KMS-11 (cell line): ENCODE measurements at regions not wholly inside any gene's neighbourhood (a gene's known extent, or its start where the extent isn't known, plus 50 kb on each side); places are given as distances from the start of the nearest gene placed in this dataset.

Source experiments
- H2AFZ ChIP-seq: fragments of 200-600 bp; sonication (generic); 2 replicates; pipeline ENCODE4 v1.6.1; 2016; ENCODE audit warnings: antibody characterized with exemption, mixed run types, low read depth
- H3K27ac ChIP-seq: fragments of 200-600 bp; sonication (generic); 2 replicates; pipeline ENCODE4 v1.6.1; 2016; ENCODE audit warnings: mild to moderate bottlenecking, mixed run types
- H3K27me3 ChIP-seq: fragments of 200-600 bp; sonication (generic); 2 replicates; pipeline ENCODE4 v1.6.1; 2017; ENCODE audit warnings: mild to moderate bottlenecking, low read depth, mixed run types, moderate library complexity; ENCODE audit not compliant: insufficient read depth
- H3K36me3 ChIP-seq: fragments of 200-600 bp; sonication (generic); 2 replicates; pipeline ENCODE4 v1.6.1; 2017; ENCODE audit warnings: mild to moderate bottlenecking, mixed run types; ENCODE audit not compliant: insufficient read depth
- H3K4me1 ChIP-seq: fragments of 200-600 bp; sonication (generic); 2 replicates; pipeline ENCODE4 v1.6.1; 2016; ENCODE audit warnings: mild to moderate bottlenecking, low read depth, mixed run types; ENCODE audit not compliant: poor library complexity, severe bottlenecking
- H3K4me2 ChIP-seq: fragments of 200-600 bp; sonication (generic); 2 replicates; pipeline ENCODE4 v1.7.0; 2016; ENCODE audit warnings: mild to moderate bottlenecking, mixed run types
- H3K4me3 ChIP-seq: fragments of 200-600 bp; sonication (generic); IDR thresholded peaks from 2 replicates; pipeline ENCODE4 v1.6.1; 2017; ENCODE audit warnings: low read depth, low read length, mixed read lengths; ENCODE audit not compliant: insufficient read depth
- H3K79me2 ChIP-seq: fragments of 200-600 bp; sonication (generic); 2 replicates; pipeline ENCODE4 v1.6.1; 2016; ENCODE audit warnings: low read depth, mixed run types; ENCODE audit not compliant: insufficient read depth
- H3K9ac ChIP-seq: fragments of 200-600 bp; sonication (generic); 2 replicates; pipeline ENCODE4 v1.6.1; 2016; ENCODE audit warnings: mild to moderate bottlenecking, mixed run types
- H4K20me1 ChIP-seq: fragments of 200-600 bp; sonication (generic); 2 replicates; pipeline ENCODE4 v1.6.1; 2016; ENCODE audit warnings: mild to moderate bottlenecking, mixed run types; ENCODE audit not compliant: insufficient read depth
- TF ChIP-seq, protein P1 (sequence below): fragments of 200-600 bp; sonication (generic); conservative IDR thresholded peaks from 2 replicates; pipeline ENCODE4 v1.6.1; 2017; ENCODE audit warnings: low read depth, mild to moderate bottlenecking, antibody characterized with exemption, low read length, moderate library complexity, mixed read lengths

DNA sequence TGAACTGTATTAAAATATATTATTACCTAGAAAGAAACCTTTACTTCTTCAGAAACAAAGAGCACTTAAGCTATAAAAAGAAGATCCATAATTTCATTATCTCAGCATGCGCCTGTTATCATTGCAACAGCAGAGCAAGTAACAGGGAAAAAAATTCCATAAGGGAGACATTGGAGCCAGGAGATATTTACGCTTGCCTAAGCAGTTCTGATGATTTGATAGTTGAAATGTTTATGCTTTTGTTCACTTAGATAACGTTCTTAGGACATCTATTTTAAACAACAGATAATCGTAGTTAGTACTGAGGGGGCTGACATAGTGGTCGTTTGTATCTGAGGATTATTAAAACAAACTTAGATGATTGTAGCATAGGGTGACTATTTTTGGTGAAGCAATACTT is 252.5 kb downstream of the NNT start:
- H3K27ac ChIP-seq, result no peak overlapping the region
- H3K4me3 ChIP-seq, result no peak overlapping the region
- H3K4me1 ChIP-seq, result no peaks in the 10 kb centered on the region
- TF ChIP-seq, protein P1, sequence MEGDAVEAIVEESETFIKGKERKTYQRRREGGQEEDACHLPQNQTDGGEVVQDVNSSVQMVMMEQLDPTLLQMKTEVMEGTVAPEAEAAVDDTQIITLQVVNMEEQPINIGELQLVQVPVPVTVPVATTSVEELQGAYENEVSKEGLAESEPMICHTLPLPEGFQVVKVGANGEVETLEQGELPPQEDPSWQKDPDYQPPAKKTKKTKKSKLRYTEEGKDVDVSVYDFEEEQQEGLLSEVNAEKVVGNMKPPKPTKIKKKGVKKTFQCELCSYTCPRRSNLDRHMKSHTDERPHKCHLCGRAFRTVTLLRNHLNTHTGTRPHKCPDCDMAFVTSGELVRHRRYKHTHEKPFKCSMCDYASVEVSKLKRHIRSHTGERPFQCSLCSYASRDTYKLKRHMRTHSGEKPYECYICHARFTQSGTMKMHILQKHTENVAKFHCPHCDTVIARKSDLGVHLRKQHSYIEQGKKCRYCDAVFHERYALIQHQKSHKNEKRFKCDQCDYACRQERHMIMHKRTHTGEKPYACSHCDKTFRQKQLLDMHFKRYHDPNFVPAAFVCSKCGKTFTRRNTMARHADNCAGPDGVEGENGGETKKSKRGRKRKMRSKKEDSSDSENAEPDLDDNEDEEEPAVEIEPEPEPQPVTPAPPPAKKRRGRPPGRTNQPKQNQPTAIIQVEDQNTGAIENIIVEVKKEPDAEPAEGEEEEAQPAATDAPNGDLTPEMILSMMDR, result no peak
- H3K27me3 ChIP-seq, result no peaks in the 10 kb centered on the region
- no peak overlapping the region for H2AFZ ChIP-seq
- H4K20me1 ChIP-seq, result no peaks in the 10 kb centered on the region
- no peak overlapping the region for H3K9ac ChIP-seq
- no peak overlapping the region for H3K4me2 ChIP-seq
- H3K79me2 ChIP-seq, result no peaks in the 10 kb centered on the region
- H3K36me3 ChIP-seq, result no peaks in the 10 kb centered on the region

DNA sequence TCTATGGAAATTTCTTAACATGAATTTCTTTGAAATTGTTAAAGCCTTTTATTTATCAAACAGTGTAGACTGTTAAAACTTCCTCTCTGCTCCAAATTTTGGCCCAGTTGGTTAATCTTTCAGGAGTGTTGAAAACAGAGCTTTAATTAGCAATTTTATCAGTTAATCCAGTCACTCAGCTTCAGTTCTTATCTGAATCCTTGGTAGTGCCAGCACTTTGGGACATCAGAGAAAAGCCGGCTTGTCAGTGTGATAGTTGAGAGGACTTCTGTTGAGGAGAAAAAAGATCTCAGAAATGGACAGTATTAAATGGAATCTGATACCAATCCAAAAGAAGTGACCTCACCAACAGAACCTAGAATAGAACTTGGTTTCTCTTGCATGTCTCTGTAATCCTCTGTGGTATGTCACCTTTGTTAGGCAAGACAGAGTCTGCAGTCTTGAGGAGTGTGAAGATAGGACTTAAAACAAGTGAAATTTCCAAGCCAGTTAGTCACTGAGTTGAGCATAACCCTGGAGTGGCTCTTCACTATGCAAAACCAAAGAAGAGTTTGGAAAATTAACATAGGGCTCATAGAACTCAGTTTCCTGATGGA is 251.8 kb downstream of the NNT start:
- H3K4me3 ChIP-seq, result no peak overlapping the region
- H3K36me3 ChIP-seq, result no peaks in the 10 kb centered on the region
- H4K20me1 ChIP-seq, result no peaks in the 10 kb centered on the region
- TF ChIP-seq, protein P1, result no peak
- no peaks in the 10 kb centered on the region for H3K4me1 ChIP-seq
- H2AFZ ChIP-seq, result no peak overlapping the region
- H3K79me2 ChIP-seq, result no peaks in the 10 kb centered on the region
- H3K27me3 ChIP-seq, result no peaks in the 10 kb centered on the region
- no peak overlapping the region for H3K9ac ChIP-seq
- H3K27ac ChIP-seq, result no peak overlapping the region
- H3K4me2 ChIP-seq, result no peak overlapping the region

DNA sequence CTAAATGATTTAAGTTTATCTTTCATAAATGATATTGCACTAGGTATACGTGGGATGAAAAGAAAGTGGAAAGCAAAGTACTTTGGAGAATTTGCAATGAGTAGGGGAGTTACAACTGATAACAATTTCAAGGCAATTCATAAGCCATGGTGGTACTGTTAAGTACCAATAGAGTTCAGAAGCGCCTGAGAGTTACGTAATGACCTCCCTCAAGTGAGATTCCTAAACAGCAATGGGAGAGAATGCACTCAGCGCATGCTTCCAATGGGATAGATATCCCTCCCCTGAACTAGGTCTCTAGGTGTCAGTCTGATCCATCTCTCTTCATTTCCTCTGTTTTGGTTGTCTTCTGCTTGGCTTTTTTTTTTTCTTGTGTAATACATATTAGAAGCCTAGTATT is 249.3 kb downstream of the NNT start:
- Histone ChIP-seq H4K20me1 (no peaks in the 10 kb centered on the region), H2AFZ (no peak overlapping the region), H3K4me3 (no peak overlapping the region), H3K79me2 (no peaks in the 10 kb centered on the region), H3K36me3 (no peaks in the 10 kb centered on the region), H3K27me3 (no peaks in the 10 kb centered on the region), H3K4me1 (no peaks in the 10 kb centered on the region), H3K27ac (no peak overlapping the region), H3K9ac (no peak overlapping the region), H3K4me2 (no peak overlapping the region)
- TF ChIP-seq, protein P1, result no peak

DNA sequence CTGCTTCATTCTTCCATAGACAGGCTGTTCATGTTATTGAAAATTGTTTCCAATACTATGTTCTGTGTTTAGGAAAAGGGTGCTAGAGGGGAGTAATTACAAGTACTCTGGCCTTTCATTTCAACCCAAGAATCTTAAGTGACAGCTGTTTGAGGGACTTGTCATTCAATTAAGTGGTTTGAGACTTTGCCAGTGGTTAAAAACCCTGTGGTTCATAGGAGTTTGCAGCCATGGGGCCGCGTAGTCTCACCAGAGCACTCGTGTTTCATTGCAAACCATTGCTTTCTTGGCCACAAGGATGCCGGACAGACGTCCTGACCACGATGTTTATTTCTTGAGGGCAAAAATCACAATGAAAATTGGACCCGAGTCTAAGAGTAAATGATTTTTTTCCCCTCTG is 248.8 kb downstream of the NNT start:
- TF ChIP-seq, protein P1, result no peak

More for the DNA sequence above, 248.8 kb downstream of the NNT start:
- Histone ChIP-seq H3K36me3 (no peaks in the 10 kb centered on the region), H3K4me2 (no peak overlapping the region), H3K27me3 (no peaks in the 10 kb centered on the region), H3K4me3 (no peak overlapping the region), H3K4me1 (no peaks in the 10 kb centered on the region), H2AFZ (no peak overlapping the region), H3K27ac (no peak overlapping the region), H4K20me1 (no peaks in the 10 kb centered on the region), H3K9ac (no peak overlapping the region), H3K79me2 (no peaks in the 10 kb centered on the region)
